Trophoblast cell (in vitro differentiated cells and primary cell): ENCODE measurements at regions not wholly inside any gene's neighbourhood (a gene's known extent, or its start where the extent isn't known, plus 50 kb on each side); places are given as distances from the start of the nearest gene placed in this dataset.

ENCODE experiments used
- DNase-seq, 2 donors: peaks; one replicate each; pipeline ENCODE4 v3.0.0-alpha.2; 2016
- H2AFZ ChIP-seq: 2 replicates; pipeline ENCODE4 v1.6.1; 2013; ENCODE audit warnings: low read length, moderate library complexity, mild to moderate bottlenecking; ENCODE audit not compliant: insufficient read depth, poor library complexity
- H2AK5ac ChIP-seq: 2 replicates; pipeline ENCODE4 v1.6.1; 2013; ENCODE audit warnings: mild to moderate bottlenecking, low read length
- H2BK120ac ChIP-seq: 2 replicates; pipeline ENCODE4 v1.6.1; 2013; ENCODE audit warnings: low read length, mild to moderate bottlenecking, moderate library complexity; ENCODE audit not compliant: insufficient read depth, poor library complexity
- H2BK12ac ChIP-seq: 2 replicates; pipeline ENCODE4 v1.6.1; 2013; ENCODE audit warnings: mild to moderate bottlenecking, low read length, moderate library complexity
- H2BK5ac ChIP-seq: 2 replicates; pipeline ENCODE4 v1.6.1; 2013; ENCODE audit warnings: low read length, low read depth, moderate library complexity, mild to moderate bottlenecking; ENCODE audit not compliant: poor library complexity
- H3K14ac ChIP-seq: 2 replicates; pipeline ENCODE4 v1.6.1; 2013; ENCODE audit warnings: mild to moderate bottlenecking, low read length
- H3K18ac ChIP-seq: 2 replicates; pipeline ENCODE4 v1.6.1; 2013; ENCODE audit warnings: mild to moderate bottlenecking, low read length
- H3K23ac ChIP-seq: 2 replicates; pipeline ENCODE4 v1.6.1; 2013; ENCODE audit warnings: low read length
- H3K27ac ChIP-seq: 2 replicates; pipeline ENCODE4 v1.5.1; 2013; ENCODE audit warnings: low read depth, mild to moderate bottlenecking, inconsistent platforms, low read length, moderate library complexity
- H3K27me3 ChIP-seq: 2 replicates; pipeline ENCODE4 v1.6.1; 2013; ENCODE audit warnings: inconsistent platforms, mild to moderate bottlenecking, low read length, moderate library complexity; ENCODE audit not compliant: insufficient read depth
- H3K36me3 ChIP-seq, 2 experiments: 1 replicate in 1 of 2; 2 replicates in 1 of 2; pipeline ENCODE4 v1.6.1; 2013; ENCODE audit warnings: low read length in 2 of 2, mild to moderate bottlenecking in 2 of 2, moderate library complexity in 1 of 2; ENCODE audit not compliant: insufficient read depth in 2 of 2, control insufficient read depth in 1 of 2
- H3K4ac ChIP-seq: 2 replicates; pipeline ENCODE4 v1.6.1; 2013; ENCODE audit warnings: low read depth, mild to moderate bottlenecking, low read length, moderate library complexity
- H3K4me1 ChIP-seq, 2 experiments: 1 replicate in 1 of 2; 2 replicates in 1 of 2; pipeline ENCODE4 v1.6.1; 2013; ENCODE audit warnings: low read length in 2 of 2, mild to moderate bottlenecking in 2 of 2, moderate library complexity in 1 of 2; ENCODE audit not compliant: insufficient read depth in 2 of 2, control insufficient read depth in 1 of 2
- H3K4me2 ChIP-seq: 2 replicates; pipeline ENCODE4 v1.6.1; 2013; ENCODE audit warnings: inconsistent platforms, mild to moderate bottlenecking, low read length, moderate library complexity
- H3K4me3 ChIP-seq: 2 replicates; pipeline ENCODE4 v1.5.1; 2013; ENCODE audit warnings: mild to moderate bottlenecking, low read depth, low read length, inconsistent platforms
- H3K79me1 ChIP-seq: one replicate; pipeline ENCODE4 v1.6.1; 2013; ENCODE audit warnings: low read length
- H3K79me2 ChIP-seq: 2 replicates; pipeline ENCODE4 v1.6.1; 2013; ENCODE audit warnings: low read length, mild to moderate bottlenecking; ENCODE audit not compliant: control insufficient read depth, insufficient read depth, poor library complexity
- H3K9ac ChIP-seq: 2 replicates; pipeline ENCODE4 v1.6.1; 2013; ENCODE audit warnings: mild to moderate bottlenecking, low read length
- H3K9me3 ChIP-seq: 2 replicates; pipeline ENCODE4 v1.6.1; 2013; ENCODE audit warnings: low read depth, mild to moderate bottlenecking, control low read depth, inconsistent platforms, low read length; ENCODE audit not compliant: insufficient read depth
- H4K12ac ChIP-seq: 2 replicates; pipeline ENCODE4 v1.6.1; 2013; ENCODE audit warnings: low read depth, mild to moderate bottlenecking, low read length, moderate library complexity
- H4K8ac ChIP-seq: 2 replicates; pipeline ENCODE4 v1.6.1; 2013; ENCODE audit warnings: low read depth, mild to moderate bottlenecking, low read length, moderate library complexity
- H4K91ac ChIP-seq: one replicate; pipeline ENCODE4 v1.6.1; 2013; ENCODE audit warnings: low read depth, mild to moderate bottlenecking, low read length, moderate library complexity
- WGBS: extraction: QIAGEN DNeasy Blood & Tissue Kit; methylation state at CpG from one replicate; pipeline ENCODE4 v1.1.7; 2013; ENCODE audit warnings: missing lambda C conversion rate; ENCODE audit not compliant: insufficient read length, insufficient coverage; ENCODE audit errors: extremely low coverage; 5-methylcytosine and 5-hydroxymethylcytosine counted together

DNA sequence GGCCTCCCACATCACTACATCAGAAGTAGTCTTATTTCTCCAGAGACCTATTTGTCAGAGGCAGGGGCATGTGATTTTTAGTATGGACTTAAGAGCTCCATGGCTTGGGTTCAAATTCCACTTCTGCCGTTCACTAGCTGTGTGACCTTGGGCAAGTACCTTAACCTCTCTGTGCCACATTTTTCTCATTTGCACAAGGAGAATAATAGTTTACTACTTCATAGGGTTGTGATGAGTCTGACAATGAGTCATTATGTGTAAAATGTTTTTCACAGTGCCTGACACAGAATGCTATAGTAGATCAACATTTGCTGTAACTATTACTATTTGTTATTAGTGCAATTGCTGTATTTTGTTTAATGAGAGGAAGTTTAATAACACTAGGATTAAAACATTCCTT lies 200.6 kb downstream of the PRDM2 start:
- WGBS = no CpG with 5 or more reads among the region's 1 CpG
- peaks cover 4% of the 10 kb centered on the region for H3K27me3 ChIP-seq
- no peak overlapping the region for H2BK120ac ChIP-seq
- no peaks in the 10 kb centered on the region for H3K79me2 ChIP-seq
- no peaks in the 10 kb centered on the region for H3K36me3 ChIP-seq
- no peak overlapping the region for H3K9ac ChIP-seq
- H3K4me2 ChIP-seq = no peak overlapping the region
- no peak overlapping the region for H4K8ac ChIP-seq
- H2BK12ac ChIP-seq = no peak overlapping the region
- H3K27ac ChIP-seq = no peak overlapping the region
- no peaks in the 10 kb centered on the region for H3K4me1 ChIP-seq
- no peak overlapping the region for H2AFZ ChIP-seq
- no peak overlapping the region for H4K91ac ChIP-seq
- no peaks in the 10 kb centered on the region for H3K79me1 ChIP-seq
- no peak overlapping the region for H3K18ac ChIP-seq
- H3K4ac ChIP-seq = no peak overlapping the region
- H3K14ac ChIP-seq = no peak overlapping the region
- no peak overlapping the region for H3K4me3 ChIP-seq
- no peak overlapping the region for H3K23ac ChIP-seq
- H3K9me3 ChIP-seq = peaks cover 1% of the 10 kb centered on the region
- no peak for DNase-seq
- H4K12ac ChIP-seq = no peak overlapping the region
- H2AK5ac ChIP-seq = no peak overlapping the region
- no peak overlapping the region for H2BK5ac ChIP-seq

DNA sequence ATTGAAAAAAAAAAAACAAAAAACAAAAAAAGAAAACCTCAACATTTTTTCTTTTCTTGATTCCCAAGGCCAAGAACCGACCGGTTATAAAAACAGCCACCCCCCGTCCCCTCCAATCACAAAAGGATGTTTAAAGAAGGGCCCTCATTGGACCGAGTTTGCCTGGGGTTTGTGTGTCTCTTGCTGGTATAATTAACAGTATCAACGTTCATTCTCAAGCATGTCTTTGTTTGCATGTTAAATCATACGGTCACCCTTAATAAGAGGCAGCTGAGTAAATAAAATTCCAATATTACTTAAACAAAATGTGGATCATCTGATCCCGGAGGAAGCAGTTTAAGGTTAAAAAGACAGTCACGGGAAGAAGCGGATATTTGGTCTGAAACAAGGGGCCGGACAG lies 201.1 kb downstream of the PRDM2 start:
- Histone ChIP-seq H3K36me3 (no peaks in the 10 kb centered on the region), H3K27me3 (peaks cover 4% of the 10 kb centered on the region), H3K18ac (no peak overlapping the region), H2BK5ac (no peak overlapping the region), H3K79me1 (no peaks in the 10 kb centered on the region), H3K4me2 (no peak overlapping the region), H3K4me3 (no peak overlapping the region), H3K9me3 (peaks cover 1% of the 10 kb centered on the region), H3K14ac (no peak overlapping the region), H2BK120ac (no peak overlapping the region), H2BK12ac (no peak overlapping the region), H4K8ac (no peak overlapping the region), H3K27ac (no peak overlapping the region), H4K91ac (no peak overlapping the region), H3K4me1 (no peaks in the 10 kb centered on the region), H2AFZ (no peak overlapping the region), H3K4ac (no peak overlapping the region), H2AK5ac (no peak overlapping the region), H4K12ac (no peak overlapping the region), H3K23ac (no peak overlapping the region), H3K79me2 (no peaks in the 10 kb centered on the region), H3K9ac (no peak overlapping the region)
- DNase-seq = no peak
- no CpG with 5 or more reads among the region's 10 CpGs for WGBS

DNA sequence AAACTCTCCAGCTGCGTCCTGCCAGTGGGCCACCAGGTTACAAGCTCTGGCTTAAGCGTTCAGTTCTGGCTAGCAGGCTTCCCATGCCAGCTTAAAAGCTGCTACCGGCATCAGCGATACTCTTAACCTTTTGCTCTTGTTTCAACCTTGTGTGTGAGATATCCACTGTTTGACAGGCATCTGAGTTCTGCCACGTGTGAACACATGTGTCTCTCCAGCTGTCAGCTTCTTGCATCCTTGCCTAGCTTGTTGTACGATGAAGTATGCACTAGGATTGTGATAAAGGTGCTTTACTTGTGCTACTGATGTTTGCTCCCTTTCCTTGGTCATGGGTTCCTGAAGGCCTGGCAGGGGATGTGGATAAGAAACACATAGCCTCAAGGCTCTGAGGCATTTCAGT lies 201.6 kb downstream of the PRDM2 start:
- no peak overlapping the region for H3K9ac ChIP-seq
- no peak for DNase-seq

DNA sequence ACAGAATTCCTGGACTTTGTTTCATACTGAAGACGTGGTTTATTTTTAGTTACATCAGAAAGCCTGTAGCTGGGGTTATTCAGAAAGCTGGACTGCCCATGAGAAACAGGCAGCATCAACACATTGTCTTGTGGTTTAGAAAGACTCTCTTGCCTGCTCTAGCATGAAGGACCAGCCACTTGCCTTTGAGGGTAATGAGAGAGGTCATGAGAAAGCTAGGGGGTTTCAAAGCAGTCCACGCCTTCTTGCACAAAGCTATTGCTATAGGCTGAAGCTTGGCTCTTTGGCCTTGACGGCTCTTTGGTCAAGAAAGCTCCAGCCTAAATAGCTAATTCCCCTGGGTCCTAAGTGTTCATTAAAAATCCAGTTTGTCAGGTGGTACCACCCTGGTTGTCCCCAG lies 208.1 kb downstream of the PRDM2 start:
- H3K27me3 ChIP-seq = no peaks in the 10 kb centered on the region
- no peak overlapping the region for H3K4me2 ChIP-seq
- H2AK5ac ChIP-seq = no peak overlapping the region
- H3K79me2 ChIP-seq = no peaks in the 10 kb centered on the region
- H3K9me3 ChIP-seq = no peaks in the 10 kb centered on the region
- no peak overlapping the region for H2BK120ac ChIP-seq
- no peak overlapping the region for H4K8ac ChIP-seq
- no peak overlapping the region for H3K4ac ChIP-seq
- H3K14ac ChIP-seq = no peak overlapping the region
- H2BK12ac ChIP-seq = no peak overlapping the region
- H3K79me1 ChIP-seq = no peaks in the 10 kb centered on the region
- H3K9ac ChIP-seq = no peak overlapping the region
- no CpG with 5 or more reads among the region's 3 CpGs for WGBS
- H3K4me1 ChIP-seq = no peaks in the 10 kb centered on the region
- no peak overlapping the region for H4K12ac ChIP-seq
- H2AFZ ChIP-seq = no peak overlapping the region
- H3K27ac ChIP-seq = no peak overlapping the region
- H4K91ac ChIP-seq = no peak overlapping the region
- H3K36me3 ChIP-seq = no peaks in the 10 kb centered on the region
- H3K4me3 ChIP-seq = no peak overlapping the region
- no peak overlapping the region for H3K23ac ChIP-seq
- no peak for DNase-seq
- H3K18ac ChIP-seq = no peak overlapping the region
- H2BK5ac ChIP-seq = no peak overlapping the region

More for the DNA sequence above, 201.6 kb downstream of the PRDM2 start:
- Histone ChIP-seq H3K4me2 (no peak overlapping the region), H3K18ac (no peak overlapping the region), H3K36me3 (no peaks in the 10 kb centered on the region), H2BK120ac (no peak overlapping the region), H2BK5ac (no peak overlapping the region), H4K12ac (no peak overlapping the region), H2AK5ac (no peak overlapping the region), H2AFZ (no peak overlapping the region), H3K4ac (no peak overlapping the region), H3K79me2 (no peaks in the 10 kb centered on the region), H3K27me3 (peaks cover 4% of the 10 kb centered on the region), H3K23ac (no peak overlapping the region), H3K9me3 (peaks cover 1% of the 10 kb centered on the region), H2BK12ac (no peak overlapping the region), H3K27ac (no peak overlapping the region), H3K14ac (no peak overlapping the region), H3K4me1 (no peaks in the 10 kb centered on the region), H3K4me3 (no peak overlapping the region), H4K8ac (no peak overlapping the region), H3K79me1 (no peaks in the 10 kb centered on the region), H4K91ac (no peak overlapping the region)
- no CpG with 5 or more reads among the region's 6 CpGs for WGBS
